WTC11 (cell line): ENCODE measurements at regions not wholly inside any gene's neighbourhood (a gene's known extent, or its start where the extent isn't known, plus 50 kb on each side); places are given as distances from the start of the nearest gene placed in this dataset.

ENCODE experiments used
- ATAC-seq: fragments of 200-7000 bp; cut with Tn5 transposase; 2 replicates; pipeline ENCODE4 v1.10.0; 2021; ENCODE audit warnings: mild to moderate bottlenecking, moderate library complexity
- CTCF ChIA-PET: fragments of 300-600 bp; sonication (Branson Sonifier 250); formaldehyde crosslinking; loops from one replicate; lab custom pipeline; 2021; ENCODE audit warnings: antibody characterized with exemption; lab: Charles Lee
- POLR2A ChIA-PET: fragments of 350-600 bp; sonication (Branson Sonifier 250); formaldehyde crosslinking; loops from one replicate; lab custom pipeline; 2021; ENCODE audit warnings: antibody characterized with exemption; lab: Charles Lee
- DNase-seq: peaks from one replicate; pipeline ENCODE4 v3.0.0; 2021; ENCODE audit warnings: low spot score
- H3K27ac Mint-ChIP-seq: 2 replicates; pipeline ENCODE4 v1.8.0; 2021; ENCODE audit warnings: mixed read lengths
- H3K27me3 Mint-ChIP-seq: 2 replicates; pipeline ENCODE4 v1.8.0; 2021; ENCODE audit warnings: low read depth, mild to moderate bottlenecking, moderate library complexity, mixed read lengths
- H3K36me3 Mint-ChIP-seq: 2 replicates; pipeline ENCODE4 v1.8.0; 2021; ENCODE audit warnings: mixed read lengths
- H3K4me1 Mint-ChIP-seq: 2 replicates; pipeline ENCODE4 v1.8.0; 2022; ENCODE audit warnings: mixed read lengths
- H3K4me3 Mint-ChIP-seq: 2 replicates; pipeline ENCODE4 v1.8.0; 2021; ENCODE audit warnings: mild to moderate bottlenecking, moderate library complexity, mixed read lengths
- H3K9me3 Mint-ChIP-seq: 2 replicates; pipeline ENCODE4 v1.8.0; 2021; ENCODE audit warnings: mixed read lengths
- FOXP1 ChIP-seq: sonication (generic); formaldehyde crosslinking; IDR thresholded peaks from 2 replicates; pipeline ENCODE4 v1.8.0; 2022; ENCODE audit warnings: missing genetic modification reagents, mild to moderate bottlenecking, moderate library complexity, borderline replicate concordance
- NFYB ChIP-seq: sonication (generic); formaldehyde crosslinking; conservative IDR thresholded peaks from 2 replicates; pipeline ENCODE4 v1.8.0; 2022; ENCODE audit warnings: low read depth, missing genetic modification reagents
- NR2C2 ChIP-seq: sonication (generic); formaldehyde crosslinking; IDR thresholded peaks from 2 replicates; pipeline ENCODE4 v1.8.0; 2022; ENCODE audit warnings: mild to moderate bottlenecking, missing genetic modification reagents
- NR3C1 ChIP-seq: sonication (generic); formaldehyde crosslinking; conservative IDR thresholded peaks from 2 replicates; pipeline ENCODE4 v1.8.1; 2023; ENCODE audit warnings: low read depth, mild to moderate bottlenecking, missing genetic modification reagents
- SMAD4 ChIP-seq: sonication (generic); formaldehyde crosslinking; IDR thresholded peaks from 2 replicates; pipeline ENCODE4 v1.8.0; 2022; ENCODE audit warnings: mild to moderate bottlenecking, missing genetic modification reagents
- SP1 ChIP-seq: sonication (generic); formaldehyde crosslinking; conservative IDR thresholded peaks from 2 replicates; pipeline ENCODE4 v1.8.1; 2022; ENCODE audit warnings: missing genetic modification reagents
- TP53 ChIP-seq: sonication (generic); formaldehyde crosslinking; IDR thresholded peaks from 2 replicates; pipeline ENCODE4 v1.8.1; 2023; ENCODE audit warnings: mild to moderate bottlenecking, missing genetic modification reagents
- ZNF232 ChIP-seq: sonication (generic); formaldehyde crosslinking; IDR thresholded peaks from 2 replicates; pipeline ENCODE4 v1.8.0; 2022; ENCODE audit warnings: mild to moderate bottlenecking, missing genetic modification reagents
- ZNF416 ChIP-seq: fragments of 250-450 bp; sonication (Bioruptor Pico); IDR thresholded peaks from 2 replicates; pipeline ENCODE4 v1.9.0; 2021; ENCODE audit warnings: mild to moderate bottlenecking, inconsistent platforms
- ZNF423 ChIP-seq: fragments of 250-450 bp; sonication (Bioruptor Pico); IDR thresholded peaks from 2 replicates; pipeline ENCODE4 v2.1.2; 2022; ENCODE audit warnings: mild to moderate bottlenecking, moderate library complexity
- TF ChIP-seq, protein P1 (sequence below): sonication (generic); formaldehyde crosslinking; IDR thresholded peaks from 2 replicates; pipeline ENCODE4 v1.8.0; 2023; ENCODE audit warnings: mild to moderate bottlenecking, missing genetic modification reagents
- TF ChIP-seq, protein P2 (sequence below): sonication (generic); formaldehyde crosslinking; IDR thresholded peaks from 2 replicates; pipeline ENCODE4 v1.8.1; 2023; ENCODE audit warnings: mild to moderate bottlenecking, missing genetic modification reagents
- TF ChIP-seq, protein P3 (sequence below): sonication (generic); formaldehyde crosslinking; IDR thresholded peaks from 2 replicates; pipeline ENCODE4 v1.8.1; 2022; ENCODE audit warnings: low read depth, mild to moderate bottlenecking, moderate library complexity, missing genetic modification reagents, borderline replicate concordance
- TF ChIP-seq, protein P4 (sequence below): fragments of 250-450 bp; sonication (Bioruptor Pico); IDR thresholded peaks from 2 replicates; pipeline ENCODE4 v1.9.0; 2021; ENCODE audit warnings: moderate library complexity, mild to moderate bottlenecking, inconsistent platforms, borderline replicate concordance
- TF ChIP-seq, protein P5 (sequence below): sonication (generic); formaldehyde crosslinking; IDR thresholded peaks from 2 replicates; pipeline ENCODE4 v1.8.1; 2023; ENCODE audit warnings: mild to moderate bottlenecking, moderate library complexity, missing genetic modification reagents
- TF ChIP-seq, protein P6 (sequence below): sonication (generic); formaldehyde crosslinking; IDR thresholded peaks from 2 replicates; pipeline ENCODE4 v1.8.0; 2023; ENCODE audit warnings: missing genetic modification reagents, mild to moderate bottlenecking, borderline replicate concordance
- TF ChIP-seq, protein P7 (sequence below): sonication (generic); formaldehyde crosslinking; IDR thresholded peaks from 2 replicates; pipeline ENCODE4 v1.8.1; 2022; ENCODE audit warnings: mild to moderate bottlenecking, moderate library complexity, missing genetic modification reagents
- TF ChIP-seq, protein P8 (sequence below): sonication (generic); formaldehyde crosslinking; IDR thresholded peaks from 2 replicates; pipeline ENCODE4 v1.8.0; 2023; ENCODE audit warnings: missing genetic modification reagents

DNA sequence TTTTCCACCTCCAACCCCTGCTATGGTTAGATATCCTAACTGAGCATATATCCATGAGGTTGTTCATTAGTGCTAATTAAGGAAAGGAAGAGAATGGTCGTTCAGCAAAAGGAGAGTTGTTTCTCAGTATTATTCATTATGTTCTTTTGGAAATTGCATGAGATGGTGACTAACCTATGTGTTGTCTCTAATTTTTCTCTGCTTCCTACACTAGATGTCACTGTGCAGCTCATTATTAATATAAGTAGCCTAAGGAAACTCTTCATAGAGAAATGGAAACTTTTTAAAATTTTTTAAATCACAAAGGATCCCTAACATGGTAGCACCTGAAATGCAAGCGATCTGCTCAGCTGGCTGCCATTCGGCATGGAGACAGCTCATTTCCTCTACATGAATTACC, 67.7 kb upstream of the FAM9A start (continued):
- TF ChIP-seq NR2C2 (CRISPR knock-in tag) (no peak), SMAD4 (CRISPR knock-in tag) (no peak), ZNF416 (CRISPR knock-in tag) (no peak), SP1 (CRISPR knock-in tag) (no peak), ZNF423 (CRISPR knock-in tag) (no peak), TP53 (CRISPR knock-in tag) (no peak), FOXP1 (CRISPR knock-in tag) (no peak)
- TF ChIP-seq, protein P1, sequence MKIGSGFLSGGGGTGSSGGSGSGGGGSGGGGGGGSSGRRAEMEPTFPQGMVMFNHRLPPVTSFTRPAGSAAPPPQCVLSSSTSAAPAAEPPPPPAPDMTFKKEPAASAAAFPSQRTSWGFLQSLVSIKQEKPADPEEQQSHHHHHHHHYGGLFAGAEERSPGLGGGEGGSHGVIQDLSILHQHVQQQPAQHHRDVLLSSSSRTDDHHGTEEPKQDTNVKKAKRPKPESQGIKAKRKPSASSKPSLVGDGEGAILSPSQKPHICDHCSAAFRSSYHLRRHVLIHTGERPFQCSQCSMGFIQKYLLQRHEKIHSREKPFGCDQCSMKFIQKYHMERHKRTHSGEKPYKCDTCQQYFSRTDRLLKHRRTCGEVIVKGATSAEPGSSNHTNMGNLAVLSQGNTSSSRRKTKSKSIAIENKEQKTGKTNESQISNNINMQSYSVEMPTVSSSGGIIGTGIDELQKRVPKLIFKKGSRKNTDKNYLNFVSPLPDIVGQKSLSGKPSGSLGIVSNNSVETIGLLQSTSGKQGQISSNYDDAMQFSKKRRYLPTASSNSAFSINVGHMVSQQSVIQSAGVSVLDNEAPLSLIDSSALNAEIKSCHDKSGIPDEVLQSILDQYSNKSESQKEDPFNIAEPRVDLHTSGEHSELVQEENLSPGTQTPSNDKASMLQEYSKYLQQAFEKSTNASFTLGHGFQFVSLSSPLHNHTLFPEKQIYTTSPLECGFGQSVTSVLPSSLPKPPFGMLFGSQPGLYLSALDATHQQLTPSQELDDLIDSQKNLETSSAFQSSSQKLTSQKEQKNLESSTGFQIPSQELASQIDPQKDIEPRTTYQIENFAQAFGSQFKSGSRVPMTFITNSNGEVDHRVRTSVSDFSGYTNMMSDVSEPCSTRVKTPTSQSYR (CRISPR knock-in tag): no peak
- TF ChIP-seq, protein P2, sequence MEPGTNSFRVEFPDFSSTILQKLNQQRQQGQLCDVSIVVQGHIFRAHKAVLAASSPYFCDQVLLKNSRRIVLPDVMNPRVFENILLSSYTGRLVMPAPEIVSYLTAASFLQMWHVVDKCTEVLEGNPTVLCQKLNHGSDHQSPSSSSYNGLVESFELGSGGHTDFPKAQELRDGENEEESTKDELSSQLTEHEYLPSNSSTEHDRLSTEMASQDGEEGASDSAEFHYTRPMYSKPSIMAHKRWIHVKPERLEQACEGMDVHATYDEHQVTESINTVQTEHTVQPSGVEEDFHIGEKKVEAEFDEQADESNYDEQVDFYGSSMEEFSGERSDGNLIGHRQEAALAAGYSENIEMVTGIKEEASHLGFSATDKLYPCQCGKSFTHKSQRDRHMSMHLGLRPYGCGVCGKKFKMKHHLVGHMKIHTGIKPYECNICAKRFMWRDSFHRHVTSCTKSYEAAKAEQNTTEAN (CRISPR knock-in tag): no peak
- TF ChIP-seq, protein P3, sequence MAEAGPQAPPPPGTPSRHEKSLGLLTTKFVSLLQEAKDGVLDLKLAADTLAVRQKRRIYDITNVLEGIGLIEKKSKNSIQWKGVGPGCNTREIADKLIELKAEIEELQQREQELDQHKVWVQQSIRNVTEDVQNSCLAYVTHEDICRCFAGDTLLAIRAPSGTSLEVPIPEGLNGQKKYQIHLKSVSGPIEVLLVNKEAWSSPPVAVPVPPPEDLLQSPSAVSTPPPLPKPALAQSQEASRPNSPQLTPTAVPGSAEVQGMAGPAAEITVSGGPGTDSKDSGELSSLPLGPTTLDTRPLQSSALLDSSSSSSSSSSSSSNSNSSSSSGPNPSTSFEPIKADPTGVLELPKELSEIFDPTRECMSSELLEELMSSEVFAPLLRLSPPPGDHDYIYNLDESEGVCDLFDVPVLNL (CRISPR knock-in tag): no peak
- TF ChIP-seq, all 79 proteins: peak for 0

DNA sequence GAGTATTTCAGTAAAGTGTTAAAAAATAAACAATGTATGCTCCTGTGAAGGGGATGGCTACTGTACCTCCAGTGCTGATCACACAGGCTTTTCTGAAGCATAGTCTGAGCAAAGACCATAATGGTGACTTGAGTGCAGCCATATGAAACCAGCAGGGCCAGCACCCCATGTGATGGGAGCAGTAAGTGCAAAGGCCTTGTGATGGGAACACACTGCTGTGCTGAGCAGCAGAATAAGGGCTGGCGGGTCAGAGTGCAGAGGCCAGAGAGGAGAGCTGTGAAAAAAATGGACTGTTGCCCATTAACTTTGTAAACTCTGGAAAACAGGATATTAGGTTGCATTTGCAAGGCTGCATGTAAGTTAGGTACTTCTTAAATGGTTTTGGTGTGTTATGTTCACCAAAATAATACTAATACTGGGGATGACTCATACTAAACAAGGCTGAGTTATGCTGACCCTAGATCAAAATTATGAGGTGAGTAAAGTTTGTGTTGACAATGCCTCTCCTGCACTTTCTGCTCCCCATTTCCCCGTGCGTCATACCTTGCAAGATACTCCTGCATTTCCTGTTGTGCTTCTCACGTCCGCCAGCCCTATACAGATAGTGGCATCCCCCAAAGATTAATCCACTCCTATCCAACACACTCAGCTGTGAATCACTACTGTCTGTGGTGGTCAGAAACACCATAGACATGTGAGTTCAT, 67.0 kb upstream of the FAM9A start:
- TF ChIP-seq, protein P4, sequence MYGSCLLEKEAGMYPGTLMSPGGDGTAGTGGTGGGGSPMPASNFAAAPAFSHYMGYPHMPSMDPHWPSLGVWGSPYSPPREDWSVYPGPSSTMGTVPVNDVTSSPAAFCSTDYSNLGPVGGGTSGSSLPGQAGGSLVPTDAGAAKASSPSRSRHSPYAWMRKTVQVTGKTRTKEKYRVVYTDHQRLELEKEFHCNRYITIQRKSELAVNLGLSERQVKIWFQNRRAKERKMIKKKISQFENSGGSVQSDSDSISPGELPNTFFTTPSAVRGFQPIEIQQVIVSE (CRISPR knock-in tag): no peak
- TF ChIP-seq, protein P5, sequence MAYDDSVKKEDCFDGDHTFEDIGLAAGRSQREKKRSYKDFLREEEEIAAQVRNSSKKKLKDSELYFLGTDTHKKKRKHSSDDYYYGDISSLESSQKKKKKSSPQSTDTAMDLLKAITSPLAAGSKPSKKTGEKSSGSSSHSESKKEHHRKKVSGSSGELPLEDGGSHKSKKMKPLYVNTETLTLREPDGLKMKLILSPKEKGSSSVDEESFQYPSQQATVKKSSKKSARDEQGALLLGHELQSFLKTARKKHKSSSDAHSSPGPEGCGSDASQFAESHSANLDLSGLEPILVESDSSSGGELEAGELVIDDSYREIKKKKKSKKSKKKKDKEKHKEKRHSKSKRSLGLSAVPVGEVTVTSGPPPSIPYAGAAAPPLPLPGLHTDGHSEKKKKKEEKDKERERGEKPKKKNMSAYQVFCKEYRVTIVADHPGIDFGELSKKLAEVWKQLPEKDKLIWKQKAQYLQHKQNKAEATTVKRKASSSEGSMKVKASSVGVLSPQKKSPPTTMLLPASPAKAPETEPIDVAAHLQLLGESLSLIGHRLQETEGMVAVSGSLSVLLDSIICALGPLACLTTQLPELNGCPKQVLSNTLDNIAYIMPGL (CRISPR knock-in tag): no peak
- TF ChIP-seq NR3C1 (CRISPR knock-in tag): no peak
- TF ChIP-seq ZNF232 (CRISPR knock-in tag): no peak
- no peak for TF ChIP-seq FOXP1 (CRISPR knock-in tag)
- no peak for TF ChIP-seq NFYB
- TF ChIP-seq, protein P6, sequence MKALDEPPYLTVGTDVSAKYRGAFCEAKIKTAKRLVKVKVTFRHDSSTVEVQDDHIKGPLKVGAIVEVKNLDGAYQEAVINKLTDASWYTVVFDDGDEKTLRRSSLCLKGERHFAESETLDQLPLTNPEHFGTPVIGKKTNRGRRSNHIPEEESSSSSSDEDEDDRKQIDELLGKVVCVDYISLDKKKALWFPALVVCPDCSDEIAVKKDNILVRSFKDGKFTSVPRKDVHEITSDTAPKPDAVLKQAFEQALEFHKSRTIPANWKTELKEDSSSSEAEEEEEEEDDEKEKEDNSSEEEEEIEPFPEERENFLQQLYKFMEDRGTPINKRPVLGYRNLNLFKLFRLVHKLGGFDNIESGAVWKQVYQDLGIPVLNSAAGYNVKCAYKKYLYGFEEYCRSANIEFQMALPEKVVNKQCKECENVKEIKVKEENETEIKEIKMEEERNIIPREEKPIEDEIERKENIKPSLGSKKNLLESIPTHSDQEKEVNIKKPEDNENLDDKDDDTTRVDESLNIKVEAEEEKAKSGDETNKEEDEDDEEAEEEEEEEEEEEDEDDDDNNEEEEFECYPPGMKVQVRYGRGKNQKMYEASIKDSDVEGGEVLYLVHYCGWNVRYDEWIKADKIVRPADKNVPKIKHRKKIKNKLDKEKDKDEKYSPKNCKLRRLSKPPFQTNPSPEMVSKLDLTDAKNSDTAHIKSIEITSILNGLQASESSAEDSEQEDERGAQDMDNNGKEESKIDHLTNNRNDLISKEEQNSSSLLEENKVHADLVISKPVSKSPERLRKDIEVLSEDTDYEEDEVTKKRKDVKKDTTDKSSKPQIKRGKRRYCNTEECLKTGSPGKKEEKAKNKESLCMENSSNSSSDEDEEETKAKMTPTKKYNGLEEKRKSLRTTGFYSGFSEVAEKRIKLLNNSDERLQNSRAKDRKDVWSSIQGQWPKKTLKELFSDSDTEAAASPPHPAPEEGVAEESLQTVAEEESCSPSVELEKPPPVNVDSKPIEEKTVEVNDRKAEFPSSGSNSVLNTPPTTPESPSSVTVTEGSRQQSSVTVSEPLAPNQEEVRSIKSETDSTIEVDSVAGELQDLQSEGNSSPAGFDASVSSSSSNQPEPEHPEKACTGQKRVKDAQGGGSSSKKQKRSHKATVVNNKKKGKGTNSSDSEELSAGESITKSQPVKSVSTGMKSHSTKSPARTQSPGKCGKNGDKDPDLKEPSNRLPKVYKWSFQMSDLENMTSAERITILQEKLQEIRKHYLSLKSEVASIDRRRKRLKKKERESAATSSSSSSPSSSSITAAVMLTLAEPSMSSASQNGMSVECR (CRISPR knock-in tag): no peak
- TF ChIP-seq, protein P7, sequence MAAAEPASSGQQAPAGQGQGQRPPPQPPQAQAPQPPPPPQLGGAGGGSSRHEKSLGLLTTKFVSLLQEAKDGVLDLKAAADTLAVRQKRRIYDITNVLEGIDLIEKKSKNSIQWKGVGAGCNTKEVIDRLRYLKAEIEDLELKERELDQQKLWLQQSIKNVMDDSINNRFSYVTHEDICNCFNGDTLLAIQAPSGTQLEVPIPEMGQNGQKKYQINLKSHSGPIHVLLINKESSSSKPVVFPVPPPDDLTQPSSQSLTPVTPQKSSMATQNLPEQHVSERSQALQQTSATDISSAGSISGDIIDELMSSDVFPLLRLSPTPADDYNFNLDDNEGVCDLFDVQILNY (CRISPR knock-in tag): no peak
- TF ChIP-seq, protein P8, sequence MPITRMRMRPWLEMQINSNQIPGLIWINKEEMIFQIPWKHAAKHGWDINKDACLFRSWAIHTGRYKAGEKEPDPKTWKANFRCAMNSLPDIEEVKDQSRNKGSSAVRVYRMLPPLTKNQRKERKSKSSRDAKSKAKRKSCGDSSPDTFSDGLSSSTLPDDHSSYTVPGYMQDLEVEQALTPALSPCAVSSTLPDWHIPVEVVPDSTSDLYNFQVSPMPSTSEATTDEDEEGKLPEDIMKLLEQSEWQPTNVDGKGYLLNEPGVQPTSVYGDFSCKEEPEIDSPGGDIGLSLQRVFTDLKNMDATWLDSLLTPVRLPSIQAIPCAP (CRISPR knock-in tag): no peak
- peaks cover 58% of the 10 kb centered on the region for H3K4me1 Mint-ChIP-seq
- CTCF ChIA-PET: no interaction called here
- H3K27me3 Mint-ChIP-seq: no peaks in the 10 kb centered on the region
- POLR2A ChIA-PET: no interaction called here
- DNase-seq (no peak), ATAC-seq (no peak)
- no peaks in the 10 kb centered on the region for H3K9me3 Mint-ChIP-seq
- no peak overlapping the region for H3K4me3 Mint-ChIP-seq
- no peak overlapping the region for H3K27ac Mint-ChIP-seq
- no peaks in the 10 kb centered on the region for H3K36me3 Mint-ChIP-seq
